A673 (cell line): ENCODE measurements at regions not wholly inside any gene's neighbourhood (a gene's known extent, or its start where the extent isn't known, plus 50 kb on each side); places are given as distances from the start of the nearest gene placed in this dataset.

Experiments used
- BruUV-seq: library from RNA; stranded (reverse); fragments of 400-500 nt; replicated peaks from 2 replicates; lab custom pipeline; 2021; lab: Mats Ljungman, UMichigan
- CTCF ChIA-PET: fragments of 300-600 bp; sonication (Branson Sonifier 250); formaldehyde crosslinking; loops from one replicate; lab custom pipeline; 2022; ENCODE audit warnings: antibody characterized with exemption; lab: Charles Lee
- POLR2A ChIA-PET: fragments of 300-600 bp; sonication (Branson Sonifier 250); formaldehyde crosslinking; loops from one replicate; lab custom pipeline; 2022; ENCODE audit warnings: antibody characterized with exemption; ENCODE audit not compliant: low non-redundant PET; lab: Charles Lee
- DNase-seq: peaks from one replicate; pipeline ENCODE4 v3.0.0-alpha.2; 2015; ENCODE audit warnings: low spot score
- H3K27ac ChIP-seq: fragments of 200-600 bp; sonication (generic); 2 replicates; pipeline ENCODE4 v1.5.1; 2016; ENCODE audit warnings: mixed run types, low read depth, mild to moderate bottlenecking, mixed read lengths, antibody characterized with exemption, low read length; ENCODE audit not compliant: poor library complexity, severe bottlenecking
- H3K27me3 ChIP-seq: fragments of 200-600 bp; sonication (generic); replicated peaks from 2 replicates; pipeline ENCODE4 v1.6.1; 2017; ENCODE audit warnings: mixed run types, low read depth, mild to moderate bottlenecking, mixed read lengths, antibody characterized with exemption, low read length; ENCODE audit not compliant: insufficient read depth, poor library complexity
- H3K36me3 ChIP-seq: fragments of 200-600 bp; sonication (generic); 2 replicates; pipeline ENCODE4 v1.6.1; 2016; ENCODE audit warnings: mixed run types, mild to moderate bottlenecking, mixed read lengths, antibody characterized with exemption, low read length; ENCODE audit not compliant: insufficient read depth, poor library complexity, severe bottlenecking
- H3K4me1 ChIP-seq: fragments of 200-600 bp; sonication (generic); 2 replicates; pipeline ENCODE4 v1.6.1; 2017; ENCODE audit warnings: mixed run types, mild to moderate bottlenecking, mixed read lengths, antibody characterized with exemption, low read length; ENCODE audit not compliant: insufficient read depth, poor library complexity, severe bottlenecking
- H3K4me3 ChIP-seq: fragments of 200-600 bp; sonication (generic); 2 replicates; pipeline ENCODE4 v1.5.1; 2016; ENCODE audit warnings: low read depth, mixed run types, mild to moderate bottlenecking, mixed read lengths, low read length; ENCODE audit not compliant: poor library complexity, severe bottlenecking
- H3K9me3 ChIP-seq: fragments of 200-600 bp; sonication (generic); 2 replicates; pipeline ENCODE4 v1.6.1; 2016; ENCODE audit warnings: mixed run types, low read depth, mild to moderate bottlenecking, mixed read lengths, antibody characterized with exemption, low read length; ENCODE audit not compliant: poor library complexity, severe bottlenecking
- CTCF ChIP-seq: fragments of 300-800, 200-600 bp; sonication (generic); conservative IDR thresholded peaks from 2 replicates; pipeline ENCODE4 v1.5.1; 2017; ENCODE audit warnings: low read depth, mild to moderate bottlenecking, antibody characterized with exemption, low read length, moderate library complexity, mixed read lengths
- EZH2 ChIP-seq: fragments of 200-600 bp; sonication (generic); IDR thresholded peaks from 2 replicates; pipeline ENCODE4 v1.6.1; 2017; ENCODE audit warnings: borderline replicate concordance, low read depth, mild to moderate bottlenecking, mixed read lengths, antibody characterized with exemption, low read length; ENCODE audit not compliant: poor library complexity, severe bottlenecking
- intact Hi-C: fragments of 100-400 bp; cut with micrococcal nuclease; formaldehyde crosslinking; loops from one replicate; pipeline ENCODE4 v1.10.0; 2022; ENCODE audit not compliant: unreplicated experiment

GRCh38 chr5:158623971-158624370 is 475.7 kb downstream of the EBF1 start:
- Histone ChIP-seq H3K4me3 (no peak overlapping the region), H3K27me3 (no peaks in the 10 kb centered on the region), H3K27ac (no peak overlapping the region), H3K9me3 (no peaks in the 10 kb centered on the region), H3K36me3 (no peaks in the 10 kb centered on the region), H3K4me1 (no peaks in the 10 kb centered on the region)
- intact Hi-C loops = no loop called here
- BruUV-seq = no TSS peak
- TF ChIP-seq CTCF (no peak), EZH2 (no peak)
- CTCF ChIA-PET = no interaction called here
- no peak for DNase-seq
- POLR2A ChIA-PET = no interaction called here

GRCh38 chr5:158621391-158621790 is 478.3 kb downstream of the EBF1 start:
- no TSS peak for BruUV-seq
- no peaks in the 10 kb centered on the region for H3K9me3 ChIP-seq
- H3K27ac ChIP-seq = no peak overlapping the region
- H3K36me3 ChIP-seq = no peaks in the 10 kb centered on the region
- CTCF ChIA-PET = no interaction called here
- intact Hi-C loops = no loop called here
- POLR2A ChIA-PET = no interaction called here
- TF ChIP-seq CTCF (no peak), EZH2 (no peak)
- H3K27me3 ChIP-seq = no peaks in the 10 kb centered on the region
- no peaks in the 10 kb centered on the region for H3K4me1 ChIP-seq
- no peak for DNase-seq
- H3K4me3 ChIP-seq = no peak overlapping the region

- DNase-seq = no peak
- BruUV-seq = no TSS peak
- no peaks in the 10 kb centered on the region for H3K4me1 ChIP-seq
- H3K27me3 ChIP-seq = no peaks in the 10 kb centered on the region
- ChIA-PET CTCF (no interaction called here), POLR2A (no interaction called here)
- TF ChIP-seq CTCF = no peak
- TF ChIP-seq EZH2 = no peak
- no peaks in the 10 kb centered on the region for H3K36me3 ChIP-seq
- no peak overlapping the region for H3K27ac ChIP-seq
- H3K9me3 ChIP-seq = no peaks in the 10 kb centered on the region
- no peak overlapping the region for H3K4me3 ChIP-seq
- intact Hi-C loops = no loop called here
Observed at GRCh38 chr5:158619083-158619788, 480.5 kb downstream of the EBF1 start.
